ENCODE measurements at regions not wholly inside any gene's neighbourhood (a gene's known extent, or its start where the extent isn't known, plus 50 kb on each side); places are given as distances from the start of the nearest gene placed in this dataset.

GRCh38 chr10:126803394-126803793 is 101.8 kb upstream of the DOCK1 start:
- no peak for TF ChIP-seq CTCF (IDR thresholded peaks at IDR 0.05)
- TF ChIP-seq POLR2A (IDR thresholded peaks at IDR 0.05), result no peak
- Histone ChIP-seq H3K9me3 (no peaks in the 10 kb centered on the region), H3K27ac (no peak overlapping the region), H3K27me3 (no peaks in the 10 kb centered on the region), H3K4me3 (no peak overlapping the region), H3K4me1 (no peaks in the 10 kb centered on the region), H3K36me3 (no peaks in the 10 kb centered on the region)
- 63 to 83% methylated on average over 1 of the region's 1 CpG for WGBS, 2 donors
- intact Hi-C loops (cut with DNase I), result no loop called here
- DNase-seq, result no peak

DNA sequence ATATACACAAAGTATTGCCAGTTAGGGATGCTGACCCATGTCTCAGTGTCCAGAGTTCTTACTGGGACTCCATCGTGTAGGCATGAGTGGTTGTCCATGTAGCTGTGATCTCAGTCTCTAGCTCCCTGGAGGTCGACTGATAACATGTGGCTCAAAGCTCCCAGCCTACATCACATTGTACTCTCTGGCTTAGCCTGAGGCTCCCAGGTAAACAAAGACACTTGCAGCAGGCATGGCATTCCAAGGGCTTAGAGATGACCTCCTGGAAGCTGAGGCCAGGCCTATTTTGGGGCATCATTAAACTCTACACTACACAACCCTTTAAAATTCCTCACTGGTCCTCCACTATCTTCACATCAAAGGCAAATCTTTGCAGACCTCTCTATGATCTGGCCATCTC is 100.8 kb upstream of the DOCK1 start:
- H3K27me3 ChIP-seq, result no peaks in the 10 kb centered on the region
- no peak for TF ChIP-seq CTCF (IDR thresholded peaks at IDR 0.05)
- TF ChIP-seq POLR2A (IDR thresholded peaks at IDR 0.05), result no peak
- no peaks in the 10 kb centered on the region for H3K9me3 ChIP-seq
- no peak overlapping the region for H3K27ac ChIP-seq
- 52 to 100% methylated on average over 1 to 2 of the region's 2 CpGs for WGBS, 2 donors
- H3K4me3 ChIP-seq, result no peak overlapping the region
- no peaks in the 10 kb centered on the region for H3K4me1 ChIP-seq
- no peaks in the 10 kb centered on the region for H3K36me3 ChIP-seq
- DNase-seq, result no peak
- intact Hi-C loops (cut with DNase I), result no loop called here

DNA sequence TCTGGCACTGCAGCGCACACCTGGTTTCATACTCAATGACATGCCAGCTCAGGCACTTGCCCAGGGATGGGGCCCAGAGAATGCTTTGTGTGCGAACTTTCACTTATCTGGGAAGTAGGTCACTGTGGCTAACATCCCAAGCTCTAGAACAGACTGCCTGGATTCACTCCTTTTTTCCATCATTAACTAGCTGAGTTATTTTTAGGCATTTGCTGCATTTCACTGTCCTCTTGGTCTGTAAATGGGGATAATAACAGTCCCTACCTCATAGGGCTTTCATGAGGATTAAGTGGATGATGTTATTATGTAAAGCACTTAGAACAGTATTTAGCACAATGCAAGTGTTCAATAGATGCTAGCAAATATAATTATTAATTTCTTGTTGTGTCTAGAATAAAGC is 98.7 kb upstream of the DOCK1 start:
- 82 to 100% methylated on average over 1 to 2 of the region's 2 CpGs for WGBS, 2 donors
- Histone ChIP-seq H3K4me1 (no peaks in the 10 kb centered on the region), H3K36me3 (no peaks in the 10 kb centered on the region), H3K4me3 (no peak overlapping the region), H3K27ac (no peak overlapping the region), H3K27me3 (no peaks in the 10 kb centered on the region), H3K9me3 (no peaks in the 10 kb centered on the region)
- DNase-seq, result no peak
- TF ChIP-seq POLR2A (IDR thresholded peaks at IDR 0.05), result no peak
- TF ChIP-seq CTCF (IDR thresholded peaks at IDR 0.05), result no peak
- intact Hi-C loops (cut with DNase I), result no loop called here

DNA sequence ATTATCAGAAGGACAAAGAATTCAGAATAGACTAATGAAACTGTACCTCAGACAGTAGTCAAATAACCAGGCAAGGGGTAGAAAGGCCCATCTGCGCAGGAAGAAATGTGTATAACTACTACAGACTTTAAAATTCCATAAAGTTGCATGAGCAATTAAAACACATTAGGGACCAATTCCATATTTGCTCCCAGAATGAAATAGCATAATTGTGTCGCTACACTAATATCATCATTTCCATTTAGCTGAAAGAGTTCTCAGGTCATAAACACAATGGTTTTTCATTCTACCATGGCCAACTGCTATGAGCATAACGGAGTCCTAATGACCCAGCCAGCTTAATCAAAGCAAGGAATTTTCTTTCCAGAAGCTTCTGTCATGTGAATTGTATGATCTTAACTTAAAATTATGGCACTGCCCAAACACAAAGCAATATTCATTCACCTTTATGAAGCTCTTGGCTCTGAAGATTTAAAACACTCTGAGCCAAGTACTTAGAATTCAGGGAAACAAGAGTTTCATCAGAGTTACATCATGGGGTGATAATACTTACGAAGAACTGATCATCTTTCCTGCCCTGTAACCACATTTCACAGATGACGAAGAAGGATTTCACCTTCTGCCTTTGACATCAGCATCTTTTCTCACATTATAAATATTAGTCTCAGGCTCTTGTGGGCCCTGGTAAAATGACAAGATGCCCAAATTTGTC is 98.1 kb upstream of the DOCK1 start:
- 65 to 93% methylated on average over 4 to 5 of the region's 5 CpGs for WGBS, 2 donors
- intact Hi-C loops (cut with DNase I), result no loop called here
- DNase-seq, result no peak
- no peaks in the 10 kb centered on the region for H3K9me3 ChIP-seq
- H3K27ac ChIP-seq, result no peak overlapping the region
- no peak for TF ChIP-seq CTCF (IDR thresholded peaks at IDR 0.05)
- no peak for TF ChIP-seq POLR2A (IDR thresholded peaks at IDR 0.05)
- no peak overlapping the region for H3K4me3 ChIP-seq
- no peaks in the 10 kb centered on the region for H3K4me1 ChIP-seq
- H3K36me3 ChIP-seq, result no peaks in the 10 kb centered on the region
- no peaks in the 10 kb centered on the region for H3K27me3 ChIP-seq

- H3K36me3 ChIP-seq, result no peaks in the 10 kb centered on the region
- intact Hi-C loops (cut with DNase I), result no loop called here
- H3K4me1 ChIP-seq, result no peaks in the 10 kb centered on the region
- no peak overlapping the region for H3K4me3 ChIP-seq
- TF ChIP-seq POLR2A (IDR thresholded peaks at IDR 0.05), result no peak
- TF ChIP-seq CTCF (IDR thresholded peaks at IDR 0.05), result no peak
- DNase-seq, result no peak
- no peaks in the 10 kb centered on the region for H3K27me3 ChIP-seq
- H3K9me3 ChIP-seq, result no peaks in the 10 kb centered on the region
- no peak overlapping the region for H3K27ac ChIP-seq
- WGBS, 2 donors, result 20 to 92% methylated on average over 1 to 2 of the region's 2 CpGs
These were observed 97.1 kb upstream of the DOCK1 start for GRCh38 chr10:126808103-126808502.
